Karpas-422 (cell line): ENCODE measurements at regions not wholly inside any gene's neighbourhood (a gene's known extent, or its start where the extent isn't known, plus 50 kb on each side); places are given as distances from the start of the nearest gene placed in this dataset.

Experiments
- DNase-seq: peaks from one replicate; pipeline ENCODE4 v3.0.0-alpha.2; 2015
- H2AFZ ChIP-seq: fragments of 200-600 bp; sonication (generic); 2 replicates; pipeline ENCODE4 v1.6.1; 2014; ENCODE audit warnings: antibody characterized with exemption, low read length, mixed read lengths
- H3K27ac ChIP-seq: fragments of 200-600 bp; sonication (generic); 2 replicates; pipeline ENCODE4 v1.5.1; 2014; ENCODE audit warnings: mild to moderate bottlenecking, low read length, moderate library complexity
- H3K27me3 ChIP-seq: fragments of 200-600 bp; sonication (generic); 2 replicates; pipeline ENCODE4 v1.6.1; 2014; ENCODE audit warnings: low read length, mixed read lengths
- H3K36me3 ChIP-seq: fragments of 200-600 bp; sonication (generic); 2 replicates; pipeline ENCODE4 v1.6.1; 2014; ENCODE audit warnings: low read length, mixed read lengths; ENCODE audit not compliant: insufficient read depth
- H3K4me1 ChIP-seq: fragments of 200-600 bp; sonication (generic); 2 replicates; pipeline ENCODE4 v1.6.1; 2014; ENCODE audit warnings: mild to moderate bottlenecking, low read length, mixed read lengths
- H3K4me2 ChIP-seq: fragments of 200-600 bp; sonication (generic); 2 replicates; pipeline ENCODE4 v1.6.1; 2014; ENCODE audit warnings: low read length, low read depth, mild to moderate bottlenecking; ENCODE audit not compliant: poor library complexity, severe bottlenecking
- H3K4me3 ChIP-seq: fragments of 200-600 bp; sonication (generic); 2 replicates; pipeline ENCODE4 v1.5.1; 2014; ENCODE audit warnings: mild to moderate bottlenecking, antibody characterized with exemption, low read length, mixed read lengths
- H3K79me2 ChIP-seq: fragments of 200-600 bp; sonication (generic); 2 replicates; pipeline ENCODE4 v1.6.1; 2014; ENCODE audit warnings: mild to moderate bottlenecking, low read length, mixed read lengths
- H3K9ac ChIP-seq: fragments of 200-600 bp; sonication (generic); 2 replicates; pipeline ENCODE4 v1.6.0; 2014; ENCODE audit warnings: low read length
- H3K9me2 ChIP-seq: fragments of 200-600 bp; sonication (generic), shearing (Covaris generic); replicated peaks from 2 replicates; pipeline ENCODE4 v1.6.0; 2014; ENCODE audit warnings: mild to moderate bottlenecking, low read length, moderate library complexity; ENCODE audit not compliant: insufficient read depth
- H3K9me3 ChIP-seq: fragments of 300-700, 200-600 bp; sonication (generic); 2 replicates; pipeline ENCODE4 v1.6.1; 2014; ENCODE audit warnings: low read length, mixed read lengths
- H4K20me1 ChIP-seq: fragments of 200-600 bp; sonication (generic); 2 replicates; pipeline ENCODE4 v1.6.1; 2014; ENCODE audit warnings: mild to moderate bottlenecking, antibody characterized with exemption, low read length, low read depth; ENCODE audit not compliant: insufficient read depth

DNA sequence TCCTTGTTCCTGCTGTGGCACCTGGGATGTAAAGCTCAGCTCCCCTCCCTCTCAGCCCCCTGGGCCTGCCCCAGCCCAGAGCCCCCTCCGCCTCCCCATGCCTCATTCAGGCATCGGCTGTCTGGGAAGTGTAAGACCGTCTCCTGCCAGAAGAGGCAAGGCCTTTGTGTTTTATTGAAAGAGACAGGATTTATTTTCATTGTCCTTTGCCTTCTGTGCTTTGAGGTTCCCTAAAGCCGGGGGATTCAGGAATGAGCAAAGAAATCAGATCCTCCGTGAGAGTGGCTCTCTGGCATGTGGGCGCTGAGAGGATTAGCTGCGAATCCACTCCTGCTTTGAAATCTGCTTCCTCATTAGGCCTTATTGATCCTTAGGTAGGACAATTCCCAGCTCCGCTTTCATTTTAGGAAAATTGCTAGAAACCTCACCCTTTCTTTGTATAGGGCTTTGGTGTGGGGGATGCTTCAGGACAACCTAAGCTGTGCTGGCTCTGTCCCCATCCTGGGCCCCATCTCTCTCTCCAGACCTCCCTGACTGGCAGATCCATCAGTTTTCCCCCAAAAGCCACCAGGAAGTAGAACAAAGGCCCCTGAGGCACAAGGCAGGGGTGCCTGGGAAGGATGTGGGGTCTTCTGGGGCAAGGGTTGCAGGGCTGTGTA lies 211.5 kb upstream of the TNRC6C start:
- H3K79me2 ChIP-seq = no peaks in the 10 kb centered on the region
- H3K9me3 ChIP-seq = no peaks in the 10 kb centered on the region
- H3K27ac ChIP-seq = no peak overlapping the region
- H3K4me3 ChIP-seq = no peak overlapping the region
- no peaks in the 10 kb centered on the region for H3K9me2 ChIP-seq
- H3K9ac ChIP-seq = no peak overlapping the region
- H2AFZ ChIP-seq = no peak overlapping the region
- no peaks in the 10 kb centered on the region for H3K36me3 ChIP-seq
- no peaks in the 10 kb centered on the region for H3K4me1 ChIP-seq
- no peak overlapping the region for H3K4me2 ChIP-seq
- DNase-seq = no peak
- peaks cover 3% of the 10 kb centered on the region; the same call in 1 of the 2 replicates for H4K20me1 ChIP-seq
- no peaks in the 10 kb centered on the region for H3K27me3 ChIP-seq

DNA sequence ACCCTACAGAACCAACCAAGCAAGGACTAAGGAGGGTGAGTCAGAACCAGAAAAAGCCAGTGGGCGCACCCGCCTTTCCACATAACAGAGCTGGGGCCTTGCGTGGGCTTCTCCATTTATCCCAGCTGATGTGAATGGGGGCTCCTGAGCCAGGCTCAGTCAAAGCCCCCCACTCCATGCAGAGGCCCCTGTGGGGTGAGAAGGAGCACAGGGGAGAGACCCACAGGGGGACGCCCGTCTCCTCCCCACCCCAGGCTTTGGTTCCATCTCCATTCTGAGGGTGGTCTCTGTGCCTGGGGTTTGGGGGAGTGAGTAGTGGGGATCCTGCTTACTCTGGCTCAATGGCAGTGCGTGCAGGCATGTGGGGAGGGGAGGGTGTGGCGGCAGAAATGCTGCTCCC lies 210.1 kb upstream of the TNRC6C start:
- Histone ChIP-seq H3K4me1 (no peaks in the 10 kb centered on the region), H3K27me3 (no peaks in the 10 kb centered on the region), H3K27ac (no peak overlapping the region), H3K79me2 (no peaks in the 10 kb centered on the region), H4K20me1 (peaks cover 3% of the 10 kb centered on the region; the same call in 1 of the 2 replicates), H3K4me2 (no peak overlapping the region), H3K36me3 (no peaks in the 10 kb centered on the region), H3K4me3 (no peak overlapping the region), H3K9me3 (no peaks in the 10 kb centered on the region), H2AFZ (no peak overlapping the region), H3K9me2 (no peaks in the 10 kb centered on the region), H3K9ac (no peak overlapping the region)
- no peak for DNase-seq

GRCh38 chr17:77749321-77749751 lies 209.2 kb upstream of the TNRC6C start:
- no peaks in the 10 kb centered on the region for H3K79me2 ChIP-seq

DNA sequence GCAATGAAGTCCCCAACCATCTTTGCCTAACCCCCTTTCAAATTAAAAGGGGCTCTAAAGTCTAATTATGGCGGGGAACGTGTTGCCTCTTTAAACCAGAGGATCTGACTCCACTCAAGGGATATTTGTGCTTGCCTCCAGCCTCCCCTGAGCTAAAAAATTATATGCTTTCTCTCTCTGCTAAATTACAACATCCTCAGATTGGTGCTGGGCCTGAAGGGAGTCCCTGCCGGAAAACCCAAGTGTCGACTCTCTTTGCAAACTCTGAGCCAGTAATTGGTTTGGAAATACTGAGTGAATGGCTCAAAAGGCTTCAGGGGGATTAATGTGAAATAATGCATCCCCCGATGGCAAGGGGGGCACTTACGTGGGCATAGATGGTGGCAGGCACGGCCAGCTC lies 208.5 kb upstream of the TNRC6C start:
- no peaks in the 10 kb centered on the region for H3K4me1 ChIP-seq

More at GRCh38 chr17:77749321-77749751, 209.2 kb upstream of the TNRC6C start:
- H3K4me2 ChIP-seq = no peak overlapping the region
- no peak overlapping the region for H2AFZ ChIP-seq
- H3K27me3 ChIP-seq = no peaks in the 10 kb centered on the region
- no peaks in the 10 kb centered on the region for H3K36me3 ChIP-seq
- no peak for DNase-seq
- H4K20me1 ChIP-seq = peaks cover 3% of the 10 kb centered on the region; the same call in 1 of the 2 replicates
- no peaks in the 10 kb centered on the region for H3K4me1 ChIP-seq
- H3K27ac ChIP-seq = no peak overlapping the region
- H3K9ac ChIP-seq = no peak overlapping the region
- no peaks in the 10 kb centered on the region for H3K9me3 ChIP-seq
- no peak overlapping the region for H3K4me3 ChIP-seq
- H3K9me2 ChIP-seq = no peaks in the 10 kb centered on the region

GRCh38 chr17:77750427-77751043 lies 208.0 kb upstream of the TNRC6C start:
- Histone ChIP-seq H3K9me3 (no peaks in the 10 kb centered on the region), H3K36me3 (no peaks in the 10 kb centered on the region), H3K9ac (no peak overlapping the region), H3K4me1 (no peaks in the 10 kb centered on the region), H3K27me3 (no peaks in the 10 kb centered on the region), H3K4me3 (no peak overlapping the region), H2AFZ (no peak overlapping the region), H3K9me2 (no peaks in the 10 kb centered on the region), H4K20me1 (peaks cover 3% of the 10 kb centered on the region; the same call in 1 of the 2 replicates), H3K79me2 (no peaks in the 10 kb centered on the region), H3K27ac (no peak overlapping the region), H3K4me2 (no peak overlapping the region)
- DNase-seq = no peak

More for the DNA sequence above, 208.5 kb upstream of the TNRC6C start:
- Histone ChIP-seq H3K9me2 (no peaks in the 10 kb centered on the region), H3K36me3 (no peaks in the 10 kb centered on the region), H4K20me1 (peaks cover 3% of the 10 kb centered on the region; the same call in 1 of the 2 replicates), H3K9me3 (no peaks in the 10 kb centered on the region), H3K4me2 (no peak overlapping the region), H3K27ac (no peak overlapping the region), H2AFZ (no peak overlapping the region), H3K9ac (no peak overlapping the region), H3K79me2 (no peaks in the 10 kb centered on the region), H3K27me3 (no peaks in the 10 kb centered on the region), H3K4me3 (no peak overlapping the region)
- DNase-seq = no peak

GRCh38 chr17:77753246-77753645 lies 205.3 kb upstream of the TNRC6C start:
- Histone ChIP-seq H3K9me3 (no peaks in the 10 kb centered on the region), H3K4me1 (no peaks in the 10 kb centered on the region), H3K27me3 (no peaks in the 10 kb centered on the region), H3K36me3 (no peaks in the 10 kb centered on the region), H3K9me2 (no peaks in the 10 kb centered on the region), H3K9ac (no peak overlapping the region), H2AFZ (no peak overlapping the region), H3K27ac (no peak overlapping the region), H3K4me2 (no peak overlapping the region), H4K20me1 (peaks cover 3% of the 10 kb centered on the region; the same call in 1 of the 2 replicates), H3K4me3 (no peak overlapping the region), H3K79me2 (no peaks in the 10 kb centered on the region)
- no peak for DNase-seq

DNA sequence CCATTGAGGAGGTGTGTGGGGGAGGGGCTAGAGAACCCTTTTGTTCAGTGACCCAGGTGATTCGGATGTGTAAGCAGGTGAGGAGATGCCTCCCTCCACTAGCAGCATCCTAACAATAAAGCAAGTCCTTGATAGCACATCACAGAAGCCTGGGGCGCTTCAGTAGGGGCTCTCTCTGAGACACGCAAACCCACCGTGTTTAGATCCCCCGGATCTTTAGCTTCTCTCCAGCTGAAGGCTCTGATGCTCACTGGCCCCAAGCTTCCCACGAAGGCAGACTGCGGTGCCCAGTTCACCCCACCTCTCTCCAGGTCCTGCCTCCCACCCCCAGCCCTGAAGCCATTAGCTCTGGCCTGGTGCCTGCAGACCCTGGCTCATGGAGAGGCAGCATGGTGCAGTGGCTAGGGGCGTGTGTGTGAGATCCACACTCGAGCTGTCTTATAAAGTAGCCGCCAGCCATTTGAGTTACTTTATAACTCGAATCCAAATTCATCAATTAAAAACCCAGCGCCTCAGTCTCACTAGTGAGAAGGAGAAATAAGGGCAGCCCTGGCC lies 204.7 kb upstream of the TNRC6C start:
- Histone ChIP-seq H3K27ac (no peak overlapping the region), H3K9ac (no peak overlapping the region), H3K9me2 (no peaks in the 10 kb centered on the region), H3K4me3 (no peak overlapping the region), H2AFZ (no peak overlapping the region), H3K36me3 (no peaks in the 10 kb centered on the region), H3K27me3 (no peaks in the 10 kb centered on the region), H3K79me2 (no peaks in the 10 kb centered on the region), H3K4me1 (no peaks in the 10 kb centered on the region), H4K20me1 (peaks cover 3% of the 10 kb centered on the region; the same call in 1 of the 2 replicates), H3K4me2 (no peak overlapping the region), H3K9me3 (no peaks in the 10 kb centered on the region)
- DNase-seq = no peak

- Histone ChIP-seq H3K9me2 (no peaks in the 10 kb centered on the region), H3K27me3 (no peaks in the 10 kb centered on the region), H3K27ac (no peak overlapping the region)
Observed at GRCh38 chr17:77754956-77755355, 203.5 kb upstream of the TNRC6C start.

More at GRCh38 chr17:77754956-77755355, 203.5 kb upstream of the TNRC6C start:
- H3K4me2 ChIP-seq = no peak overlapping the region
- H4K20me1 ChIP-seq = peaks cover 3% of the 10 kb centered on the region; the same call in 1 of the 2 replicates
- no peak overlapping the region for H2AFZ ChIP-seq
- H3K36me3 ChIP-seq = no peaks in the 10 kb centered on the region
- DNase-seq = no peak
- no peaks in the 10 kb centered on the region for H3K79me2 ChIP-seq
- no peaks in the 10 kb centered on the region for H3K4me1 ChIP-seq
- no peaks in the 10 kb centered on the region for H3K9me3 ChIP-seq
- no peak overlapping the region for H3K9ac ChIP-seq
- no peak overlapping the region for H3K4me3 ChIP-seq
